Suprapubic skin (tissue), 4 donors: ENCODE measurements at regions not wholly inside any gene's neighbourhood (a gene's known extent, or its start where the extent isn't known, plus 50 kb on each side); places are given as distances from the start of the nearest gene placed in this dataset.

Experiments
- DNase-seq, 2 donors: peaks; one replicate each; pipeline ENCODE4 v3.0.0-alpha.2; 2019; ENCODE audit warnings: low spot score in 2 of 2
- H3K27ac ChIP-seq: fragments of 200-600 bp; sonication (generic); one replicate; pipeline ENCODE4 v1.5.1; 2019
- H3K27me3 ChIP-seq: fragments of 200-600 bp; sonication (generic); one replicate; pipeline ENCODE4 v1.5.1; 2019
- H3K36me3 ChIP-seq: fragments of 200-600 bp; sonication (generic); one replicate; pipeline ENCODE4 v1.5.1; 2019
- H3K4me1 ChIP-seq: fragments of 200-600 bp; sonication (generic); one replicate; pipeline ENCODE4 v1.5.1; 2019
- H3K4me3 ChIP-seq: fragments of 200-600 bp; sonication (generic); one replicate; pipeline ENCODE4 v1.5.1; 2019; ENCODE audit warnings: mild to moderate bottlenecking
- H3K9me3 ChIP-seq: fragments of 200-600 bp; sonication (generic); one replicate; pipeline ENCODE4 v1.5.1; 2019
- EP300 ChIP-seq: sonication (generic); formaldehyde crosslinking; IDR thresholded peaks from one replicate; pipeline ENCODE4 v1.6.1; 2017; ENCODE audit warnings: antibody characterized with exemption
- POLR2A ChIP-seq, 2 donors: fragments of 450-650 bp; IDR thresholded peaks; one replicate each; pipeline ENCODE4 v1.6.1; 2017; ENCODE audit warnings: antibody characterized with exemption in 2 of 2, mild to moderate bottlenecking in 2 of 2, moderate library complexity in 2 of 2
- POLR2AphosphoS5 ChIP-seq, 3 donors: sonication (generic); formaldehyde crosslinking; IDR thresholded peaks; one replicate each; pipeline ENCODE4 v1.6.1; 2017; ENCODE audit warnings: antibody characterized with exemption in 3 of 3
- WGBS: methylation state at CpG from one replicate; pipeline ENCODE4 v1.1.5; 2018; 5-methylcytosine and 5-hydroxymethylcytosine counted together
- TF ChIP-seq, protein P1 (sequence below), 2 donors: fragments of 200-600 bp in 1 of 2; fragments of 450-650 bp in 1 of 2; sonication (generic) in 1 of 2; IDR thresholded peaks; one replicate each; pipeline ENCODE4 v1.5.1; 2016 to 2019; ENCODE audit warnings: antibody characterized with exemption in 2 of 2, mild to moderate bottlenecking in 1 of 2, moderate library complexity in 1 of 2

DNA sequence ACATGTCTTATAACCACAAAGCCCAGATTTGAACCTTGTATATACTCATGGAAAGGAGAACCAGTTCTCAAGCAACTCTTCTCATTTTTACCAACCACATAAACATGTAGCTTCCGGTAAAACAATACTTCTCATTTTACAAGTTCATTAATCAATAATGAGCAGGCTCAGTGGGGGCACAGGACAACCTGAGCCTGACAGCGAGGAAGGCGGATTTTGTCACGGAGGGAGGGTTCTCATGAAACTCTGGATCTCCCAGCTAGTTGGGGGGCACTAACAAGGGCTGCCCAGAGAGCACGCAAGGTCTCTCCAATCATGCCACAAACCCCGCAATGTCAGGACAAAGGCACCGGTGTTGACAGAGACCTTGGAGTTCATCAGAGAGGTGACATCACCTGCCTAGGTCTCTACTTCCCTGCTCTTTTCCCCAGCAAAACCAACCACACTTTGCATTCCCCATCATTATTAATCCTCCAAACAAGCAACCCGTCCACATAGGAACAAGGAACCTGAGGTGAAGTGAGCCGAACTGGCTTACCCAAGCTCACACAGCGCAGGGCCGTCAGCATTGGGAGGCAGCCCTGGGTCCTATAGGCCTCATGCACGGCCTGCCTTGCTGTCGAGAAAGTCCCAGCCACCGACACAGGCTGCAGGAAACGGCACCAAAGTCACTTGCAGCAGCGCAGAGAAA, 192.1 kb upstream of the KLF14 start:
- Histone ChIP-seq H3K36me3 (peaks cover 7% of the 10 kb centered on the region), H3K4me1 (peaks cover 55% of the 10 kb centered on the region), H3K27me3 (no peaks in the 10 kb centered on the region), H3K27ac (no peak overlapping the region), H3K9me3 (no peaks in the 10 kb centered on the region), H3K4me3 (no peak overlapping the region)
- WGBS, result 81% methylated on average over 15 of the region's 16 CpGs
- DNase-seq, result no peak
- TF ChIP-seq, protein P1, sequence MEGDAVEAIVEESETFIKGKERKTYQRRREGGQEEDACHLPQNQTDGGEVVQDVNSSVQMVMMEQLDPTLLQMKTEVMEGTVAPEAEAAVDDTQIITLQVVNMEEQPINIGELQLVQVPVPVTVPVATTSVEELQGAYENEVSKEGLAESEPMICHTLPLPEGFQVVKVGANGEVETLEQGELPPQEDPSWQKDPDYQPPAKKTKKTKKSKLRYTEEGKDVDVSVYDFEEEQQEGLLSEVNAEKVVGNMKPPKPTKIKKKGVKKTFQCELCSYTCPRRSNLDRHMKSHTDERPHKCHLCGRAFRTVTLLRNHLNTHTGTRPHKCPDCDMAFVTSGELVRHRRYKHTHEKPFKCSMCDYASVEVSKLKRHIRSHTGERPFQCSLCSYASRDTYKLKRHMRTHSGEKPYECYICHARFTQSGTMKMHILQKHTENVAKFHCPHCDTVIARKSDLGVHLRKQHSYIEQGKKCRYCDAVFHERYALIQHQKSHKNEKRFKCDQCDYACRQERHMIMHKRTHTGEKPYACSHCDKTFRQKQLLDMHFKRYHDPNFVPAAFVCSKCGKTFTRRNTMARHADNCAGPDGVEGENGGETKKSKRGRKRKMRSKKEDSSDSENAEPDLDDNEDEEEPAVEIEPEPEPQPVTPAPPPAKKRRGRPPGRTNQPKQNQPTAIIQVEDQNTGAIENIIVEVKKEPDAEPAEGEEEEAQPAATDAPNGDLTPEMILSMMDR (IDR thresholded peaks at IDR 0.05), result no peak

DNA sequence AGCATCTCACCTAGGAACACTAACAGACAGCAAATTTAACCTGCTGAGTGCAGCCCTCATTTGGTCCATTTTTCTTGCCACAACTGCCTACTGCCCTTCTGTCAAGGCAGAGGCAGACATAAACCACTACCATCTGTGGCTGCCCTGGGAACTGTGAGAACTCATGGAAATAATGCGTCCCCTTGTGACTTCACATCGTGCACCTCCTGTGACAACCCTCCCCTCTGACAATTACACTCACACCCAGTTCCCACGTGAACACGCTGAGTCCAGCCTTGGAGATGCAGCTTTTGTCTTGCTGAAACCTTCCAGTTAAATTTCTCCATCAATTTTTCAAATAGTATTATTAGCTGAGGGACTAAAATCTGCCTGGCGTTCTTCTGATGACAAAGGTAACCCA, 193.1 kb upstream of the KLF14 start:
- TF ChIP-seq POLR2AphosphoS5 (IDR thresholded peaks at IDR 0.05) (no peak), POLR2A (IDR thresholded peaks at IDR 0.05) (no peak), EP300 (no peak)
- TF ChIP-seq, protein P1 (IDR thresholded peaks at IDR 0.05), result no peak
- H3K27ac ChIP-seq, result no peak overlapping the region
- no peak overlapping the region for H3K4me3 ChIP-seq
- H3K9me3 ChIP-seq, result no peaks in the 10 kb centered on the region
- no peak for DNase-seq
- no peaks in the 10 kb centered on the region for H3K27me3 ChIP-seq
- peaks cover 54% of the 10 kb centered on the region for H3K4me1 ChIP-seq
- H3K36me3 ChIP-seq, result peaks cover 2% of the 10 kb centered on the region
- WGBS, result 88% methylated on average over 5 of the region's 5 CpGs

DNA sequence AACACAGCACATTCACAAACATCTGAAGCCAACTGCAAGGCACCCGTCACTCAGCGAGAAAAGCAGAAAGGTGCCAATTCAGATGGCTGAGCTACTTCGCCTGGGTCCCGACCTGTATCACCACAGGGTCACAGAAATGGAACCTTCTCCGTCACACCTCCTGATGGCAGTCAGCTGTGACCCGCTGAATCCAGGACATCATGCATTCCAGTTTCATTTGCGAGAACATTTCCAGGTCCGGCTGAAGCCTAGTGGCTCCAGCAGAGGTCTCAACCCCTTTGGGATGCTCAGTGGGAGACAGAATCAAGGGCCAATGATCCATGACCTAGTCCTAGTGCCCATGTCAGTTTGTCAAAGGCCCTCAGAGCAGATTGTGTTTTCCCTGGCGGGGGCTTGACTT, 193.6 kb upstream of the KLF14 start:
- Histone ChIP-seq H3K4me1 (peaks cover 50% of the 10 kb centered on the region), H3K9me3 (no peaks in the 10 kb centered on the region), H3K4me3 (no peak overlapping the region), H3K27me3 (no peaks in the 10 kb centered on the region), H3K27ac (no peak overlapping the region), H3K36me3 (peaks cover 2% of the 10 kb centered on the region)
- no peak for DNase-seq
- no peak for TF ChIP-seq POLR2A (IDR thresholded peaks at IDR 0.05)
- no peak for TF ChIP-seq POLR2AphosphoS5 (IDR thresholded peaks at IDR 0.05)
- 89% methylated on average over 9 of the region's 9 CpGs for WGBS

DNA sequence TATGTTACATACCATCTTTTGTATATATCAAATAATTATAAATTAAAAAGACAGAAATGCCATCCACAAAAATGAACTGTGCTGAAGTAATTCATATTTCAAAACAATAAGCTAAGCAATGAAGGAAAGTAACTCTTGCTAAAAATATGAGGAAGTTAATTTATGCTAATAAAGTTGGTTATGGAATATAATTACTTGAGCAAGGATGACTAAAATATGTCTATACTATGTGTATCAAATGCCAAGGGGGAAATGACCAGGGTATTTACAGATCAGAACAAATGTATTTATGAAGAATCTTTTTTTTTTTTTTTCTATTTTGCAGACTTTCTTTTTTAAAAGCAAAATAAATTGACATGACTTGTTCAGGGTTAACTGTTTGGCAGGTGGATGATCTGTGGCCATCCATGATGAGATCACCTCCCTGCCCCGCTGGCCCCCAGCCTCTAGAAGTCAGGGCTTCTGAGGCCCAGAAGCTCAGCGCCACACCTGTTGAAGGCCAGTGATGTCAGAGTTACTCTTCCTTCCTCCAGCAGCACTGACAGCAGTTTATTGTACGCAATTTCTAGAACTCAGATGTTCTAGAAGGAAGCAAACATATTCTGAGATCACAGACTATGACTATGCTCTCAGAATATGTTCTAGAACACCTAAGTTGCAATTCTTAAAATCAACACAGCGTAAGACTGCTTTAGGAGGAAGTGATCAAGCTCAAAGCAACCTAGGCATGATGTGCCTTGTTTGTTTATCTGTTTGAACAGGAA, 196.1 kb upstream of the KLF14 start:
- 54% methylated on average over 4 of the region's 4 CpGs for WGBS
- H3K4me1 ChIP-seq, result peaks cover 35% of the 10 kb centered on the region

DNA sequence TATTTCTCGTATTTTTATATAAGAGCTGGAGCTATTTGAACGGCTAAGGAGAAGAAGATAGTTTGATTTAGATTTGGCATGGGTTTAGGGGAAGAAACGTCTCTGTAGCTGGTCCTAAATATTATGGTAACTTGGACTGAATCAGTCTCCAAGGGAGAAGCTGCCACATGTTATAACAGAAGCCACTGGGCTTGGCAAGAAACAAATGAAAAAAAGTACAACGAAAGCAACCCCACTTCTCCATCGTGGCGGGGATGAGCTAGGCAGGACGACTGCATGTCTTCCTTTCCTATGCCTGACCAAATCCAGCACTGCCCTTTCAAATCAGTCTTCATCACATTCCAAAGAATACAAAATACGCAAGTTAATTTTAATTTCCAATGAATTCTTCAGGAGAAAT, 196.7 kb upstream of the KLF14 start:
- peak overlapping the region; percentile 74 for H3K27ac ChIP-seq
- peaks cover 10% of the 10 kb centered on the region for H3K36me3 ChIP-seq
- WGBS, result 34% methylated on average over 8 of the region's 8 CpGs
- no peak overlapping the region for H3K4me3 ChIP-seq
- TF ChIP-seq, protein P1 (IDR thresholded peaks at IDR 0.05), result no peak
- no peak for TF ChIP-seq POLR2A (IDR thresholded peaks at IDR 0.05)
- TF ChIP-seq POLR2AphosphoS5 (IDR thresholded peaks at IDR 0.05), result no peak
- TF ChIP-seq EP300, result no peak
- peaks cover 35% of the 10 kb centered on the region for H3K4me1 ChIP-seq
- DNase-seq, result no peak
- H3K9me3 ChIP-seq, result no peaks in the 10 kb centered on the region
- H3K27me3 ChIP-seq, result no peaks in the 10 kb centered on the region

More for the DNA sequence above, 196.1 kb upstream of the KLF14 start:
- no peaks in the 10 kb centered on the region for H3K9me3 ChIP-seq
- H3K36me3 ChIP-seq, result peaks cover 8% of the 10 kb centered on the region
- H3K27ac ChIP-seq, result peak overlapping the region; percentile 74
- no peak for DNase-seq
- TF ChIP-seq, protein P1 (IDR thresholded peaks at IDR 0.05), result no peak
- no peak for TF ChIP-seq EP300
- no peak for TF ChIP-seq POLR2AphosphoS5 (IDR thresholded peaks at IDR 0.05)
- TF ChIP-seq POLR2A (IDR thresholded peaks at IDR 0.05), result no peak
- no peaks in the 10 kb centered on the region for H3K27me3 ChIP-seq
- no peak overlapping the region for H3K4me3 ChIP-seq
